Renal cortical epithelial cell (primary cell): ENCODE measurements at regions not wholly inside any gene's neighbourhood (a gene's known extent, or its start where the extent isn't known, plus 50 kb on each side); places are given as distances from the start of the nearest gene placed in this dataset.
A peak's percentile ranks its signal among the peaks of the same experiment; 100 is the strongest.
"Not testable (repeated sequence)": the region's sequence is repeated elsewhere in the genome, so short reads cannot be mapped to it uniquely, and the experiment has no call there.

Source experiments
- DNase-seq: peaks from one replicate; pipeline ENCODE4 v3.0.0-alpha.2; 2011; ENCODE audit warnings: low read depth

- no peak for DNase-seq
Measured at GRCh38 chr6:121760191-121760590, 324.7 kb downstream of the GJA1 start.

- no peak for DNase-seq
Measured at GRCh38 chr6:121760745-121761144, 325.3 kb downstream of the GJA1 start.

GRCh38 chr6:121764493-121764892, 329.0 kb downstream of the GJA1 start:
- no peak for DNase-seq

- no peak for DNase-seq
Measured at GRCh38 chr6:121765060-121765459, 329.6 kb downstream of the GJA1 start.

GRCh38 chr6:121767211-121767610, 331.8 kb downstream of the GJA1 start:
- no peak for DNase-seq

- DNase-seq = no peak
Measured at GRCh38 chr6:121770943-121771342, 335.5 kb downstream of the GJA1 start.

GRCh38 chr6:121771937-121772720, 336.7 kb downstream of the GJA1 start:
- no peak for DNase-seq

- no peak for DNase-seq
Measured at GRCh38 chr6:121776054-121776453, 340.6 kb downstream of the GJA1 start.

- peak; percentile 88 for DNase-seq
Measured at GRCh38 chr6:121780325-121781321, 345.2 kb downstream of the GJA1 start.

- DNase-seq = peak; percentile 16
Measured at GRCh38 chr6:121791396-121792315, 356.2 kb downstream of the GJA1 start.

- DNase-seq = peak; percentile 94
Measured at GRCh38 chr6:121794630-121795029, 359.2 kb downstream of the GJA1 start.

GRCh38 chr6:121797598-121797997, 362.2 kb downstream of the GJA1 start:
- DNase-seq = not testable (repeated sequence)

GRCh38 chr6:121798126-121798525, 362.7 kb downstream of the GJA1 start:
- peak; percentile 60 for DNase-seq

- DNase-seq = no peak
Measured at GRCh38 chr6:121799574-121799973, 364.1 kb downstream of the GJA1 start.

- no peak for DNase-seq
Measured at GRCh38 chr6:121800047-121800446, 364.6 kb downstream of the GJA1 start.

GRCh38 chr6:121806116-121806515, 370.7 kb downstream of the GJA1 start:
- no peak for DNase-seq

- DNase-seq = no peak
Measured at GRCh38 chr6:121809211-121809610, 373.8 kb downstream of the GJA1 start.

- no peak for DNase-seq
Measured at GRCh38 chr6:121810158-121811032, 374.9 kb downstream of the GJA1 start.

GRCh38 chr6:121811106-121811505, 375.7 kb downstream of the GJA1 start:
- DNase-seq = no peak

- DNase-seq = no peak
Measured at GRCh38 chr6:121816361-121816760, 380.9 kb downstream of the GJA1 start.
